ENCODE measurements at regions not wholly inside any gene's neighbourhood (a gene's known extent, or its start where the extent isn't known, plus 50 kb on each side); places are given as distances from the start of the nearest gene placed in this dataset.

DNA sequence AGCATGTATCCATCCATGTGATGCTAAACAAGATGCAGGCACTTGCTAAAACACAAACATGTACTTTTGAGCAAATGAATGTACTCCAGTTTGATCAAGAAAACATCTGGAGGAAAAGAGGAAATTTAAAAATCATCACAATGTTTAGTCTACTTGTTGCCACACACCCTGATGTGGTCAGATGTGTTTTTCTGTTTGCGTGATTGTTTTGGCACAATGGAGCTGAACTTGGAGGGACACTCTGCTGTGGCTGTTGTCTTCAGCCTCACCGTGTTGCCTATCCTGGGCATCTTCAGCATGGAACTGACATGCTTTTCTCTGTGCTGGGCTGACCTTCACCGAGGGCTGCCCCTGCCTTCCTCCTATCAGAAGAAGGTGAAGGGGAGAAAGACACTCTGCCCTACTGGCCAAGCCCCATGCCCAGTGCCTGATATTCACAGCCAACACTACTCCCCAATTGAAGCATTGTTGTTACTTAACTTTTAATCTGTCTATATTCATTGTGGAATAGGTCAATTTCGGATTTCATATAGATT lies 268.3 kb upstream of the IGFBP3 start:
- H3K4me3 ChIP-seq (ENCODE audit: low read depth, low read length), result no peak overlapping the region
- no peak for DNase-seq (ENCODE audit: low read depth, low spot score)
- TF ChIP-seq, protein P1, sequence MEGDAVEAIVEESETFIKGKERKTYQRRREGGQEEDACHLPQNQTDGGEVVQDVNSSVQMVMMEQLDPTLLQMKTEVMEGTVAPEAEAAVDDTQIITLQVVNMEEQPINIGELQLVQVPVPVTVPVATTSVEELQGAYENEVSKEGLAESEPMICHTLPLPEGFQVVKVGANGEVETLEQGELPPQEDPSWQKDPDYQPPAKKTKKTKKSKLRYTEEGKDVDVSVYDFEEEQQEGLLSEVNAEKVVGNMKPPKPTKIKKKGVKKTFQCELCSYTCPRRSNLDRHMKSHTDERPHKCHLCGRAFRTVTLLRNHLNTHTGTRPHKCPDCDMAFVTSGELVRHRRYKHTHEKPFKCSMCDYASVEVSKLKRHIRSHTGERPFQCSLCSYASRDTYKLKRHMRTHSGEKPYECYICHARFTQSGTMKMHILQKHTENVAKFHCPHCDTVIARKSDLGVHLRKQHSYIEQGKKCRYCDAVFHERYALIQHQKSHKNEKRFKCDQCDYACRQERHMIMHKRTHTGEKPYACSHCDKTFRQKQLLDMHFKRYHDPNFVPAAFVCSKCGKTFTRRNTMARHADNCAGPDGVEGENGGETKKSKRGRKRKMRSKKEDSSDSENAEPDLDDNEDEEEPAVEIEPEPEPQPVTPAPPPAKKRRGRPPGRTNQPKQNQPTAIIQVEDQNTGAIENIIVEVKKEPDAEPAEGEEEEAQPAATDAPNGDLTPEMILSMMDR (IDR thresholded peaks at IDR 0.05; ENCODE audit: insufficient read depth, low read length, missing control alignments), result no peak
- ChIA-PET CTCF (interaction anchor here (1.6 kb wide), 1 partner anchor 268 kb away, joined by 4 read pairs; no protein-coding TSS in a partner anchor), POLR2A (no interaction called here)

DNA sequence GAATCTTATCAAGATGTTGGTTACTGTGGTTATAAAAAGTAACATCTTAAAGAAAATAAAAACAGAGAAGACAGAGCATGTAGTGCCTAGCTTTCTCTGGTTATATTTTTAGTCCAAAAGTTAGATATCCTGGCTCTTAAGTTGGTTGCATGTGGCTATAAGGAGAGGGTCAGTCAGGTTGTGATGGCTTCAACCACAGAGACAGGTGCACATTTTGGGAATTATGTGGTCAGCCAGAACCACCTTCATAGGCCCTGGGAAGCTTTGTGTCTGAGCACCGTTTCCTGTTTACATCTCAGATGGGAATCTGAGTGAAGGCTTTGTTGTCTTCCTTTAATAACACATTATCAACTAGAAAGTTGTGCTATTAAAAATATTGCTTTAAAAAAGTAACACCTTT lies 265.1 kb upstream of the IGFBP3 start:
- TF ChIP-seq, protein P1 (IDR thresholded peaks at IDR 0.05; ENCODE audit: insufficient read depth, low read length, missing control alignments), result no peak
- no peak for DNase-seq (ENCODE audit: low read depth, low spot score)
- H3K4me3 ChIP-seq (ENCODE audit: low read depth, low read length), result no peak overlapping the region
- CTCF ChIA-PET, result interaction anchor here (1.0 kb wide), 1 partner anchor 263 kb away, joined by 3 read pairs; no protein-coding TSS in a partner anchor
- POLR2A ChIA-PET, result no interaction called here

DNA sequence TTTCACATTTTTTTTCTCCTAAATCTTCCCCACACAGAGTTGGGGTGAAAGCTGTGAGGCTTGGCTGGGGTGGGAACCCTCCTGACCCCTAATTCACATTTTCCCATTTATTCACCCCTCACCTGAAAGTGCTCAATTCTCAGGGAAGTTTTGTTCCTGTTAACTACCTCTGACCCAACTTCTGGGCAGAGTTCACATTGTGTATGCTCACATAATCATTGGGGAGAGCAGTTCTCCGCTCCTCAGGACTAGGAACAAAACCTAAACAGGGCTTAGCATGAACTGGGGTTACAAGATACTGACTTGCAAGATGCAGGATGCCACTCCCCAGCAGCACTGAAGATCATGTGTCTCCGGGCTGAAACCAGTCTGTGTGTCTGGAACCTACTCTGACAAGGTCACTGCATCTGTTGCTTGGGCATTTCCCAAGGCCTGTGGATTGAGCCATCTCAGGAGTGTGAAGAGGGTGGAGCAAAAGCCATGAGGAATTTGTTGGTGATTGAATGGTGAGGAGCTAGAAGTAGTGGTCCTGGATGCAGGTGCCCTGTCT lies 258.1 kb upstream of the IGFBP3 start:
- CTCF ChIA-PET, result interaction anchor here (1.3 kb wide), 1 partner anchor 256 kb away, joined by 3 read pairs; no protein-coding TSS in a partner anchor
- POLR2A ChIA-PET, result no interaction called here
- TF ChIP-seq, protein P1 (IDR thresholded peaks at IDR 0.05; ENCODE audit: insufficient read depth, low read length, missing control alignments), result no peak
- DNase-seq (ENCODE audit: low read depth, low spot score), result no peak
- no peak overlapping the region for H3K4me3 ChIP-seq (ENCODE audit: low read depth, low read length)

DNA sequence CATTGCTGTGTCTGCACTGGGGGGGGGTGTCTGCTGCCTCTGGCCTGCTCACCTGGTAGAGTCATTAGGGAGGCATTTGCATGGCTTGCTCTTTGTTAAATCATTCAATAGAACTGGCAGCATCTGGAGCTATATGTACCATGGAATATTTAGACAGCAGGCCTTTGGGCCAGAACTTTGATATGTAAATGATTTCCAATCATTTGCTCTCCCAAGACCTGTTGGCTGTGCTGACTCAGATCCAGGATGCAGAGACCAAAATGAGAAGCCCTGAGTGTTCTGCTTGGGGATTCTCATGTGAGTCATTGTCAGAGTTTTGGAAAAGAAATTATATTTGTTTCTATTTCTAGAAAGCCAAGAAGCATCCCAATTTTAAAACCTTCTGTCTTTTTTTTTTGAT lies 257.6 kb upstream of the IGFBP3 start:
- POLR2A ChIA-PET, result no interaction called here
- no peak overlapping the region for H3K4me3 ChIP-seq (ENCODE audit: low read depth, low read length)
- CTCF ChIA-PET, result interaction anchor here (1.3 kb wide), 1 partner anchor 256 kb away, joined by 3 read pairs; no protein-coding TSS in a partner anchor
- TF ChIP-seq, protein P1 (IDR thresholded peaks at IDR 0.05; ENCODE audit: insufficient read depth, low read length, missing control alignments), result no peak
- no peak for DNase-seq (ENCODE audit: low read depth, low spot score)

DNA sequence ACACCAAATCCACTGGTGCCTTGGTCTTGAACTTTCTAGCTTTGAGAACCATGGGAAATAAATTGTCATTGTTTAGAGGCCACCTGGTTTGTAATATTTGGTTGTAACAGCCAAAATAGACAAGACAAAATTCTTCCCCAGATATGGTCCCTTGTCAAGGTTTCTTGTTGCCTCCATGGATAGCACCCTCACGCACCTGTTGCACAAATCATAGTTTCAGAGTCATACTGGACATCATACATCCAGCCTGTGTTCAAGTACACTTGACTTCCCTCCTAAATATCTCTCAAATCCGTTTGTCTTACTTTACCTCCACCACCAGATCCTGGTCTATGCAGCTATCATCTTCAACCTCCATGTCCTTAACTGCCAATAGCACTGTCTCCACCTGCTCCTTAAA lies 256.7 kb upstream of the IGFBP3 start:
- ChIA-PET POLR2A (no interaction called here), CTCF (interaction anchor here (0.7 to 1.0 kb wide), 2 partner anchors 255 to 256 kb away, joined by 3 read pairs; no protein-coding TSS in a partner anchor)
- H3K4me3 ChIP-seq (ENCODE audit: low read depth, low read length), result no peak overlapping the region
- TF ChIP-seq, protein P1 (IDR thresholded peaks at IDR 0.05; ENCODE audit: insufficient read depth, low read length, missing control alignments), result no peak
- DNase-seq (ENCODE audit: low read depth, low spot score), result no peak

DNA sequence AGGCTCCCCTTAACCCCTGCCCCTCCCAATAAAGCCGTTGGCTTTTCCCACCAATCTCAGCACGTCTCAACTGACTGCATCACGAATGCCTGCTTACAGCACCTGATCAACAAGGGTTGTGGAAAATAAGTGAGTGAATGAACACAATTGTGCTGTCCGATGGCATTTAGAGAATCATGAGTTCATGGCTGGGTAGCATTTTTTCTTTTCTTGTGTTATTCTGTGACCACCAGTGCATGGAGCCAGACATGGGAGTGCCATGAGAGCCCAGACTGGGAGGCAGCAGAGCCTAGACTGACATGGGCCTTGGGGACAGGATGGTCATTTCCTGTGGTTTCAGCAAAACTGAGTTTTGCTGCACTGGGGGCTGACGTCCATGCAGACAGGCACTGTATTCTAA lies 254.1 kb upstream of the IGFBP3 start:
- H3K4me3 ChIP-seq (ENCODE audit: low read depth, low read length), result no peak overlapping the region
- no peak for DNase-seq (ENCODE audit: low read depth, low spot score)
- TF ChIP-seq, protein P1 (IDR thresholded peaks at IDR 0.05; ENCODE audit: insufficient read depth, low read length, missing control alignments), result no peak
- POLR2A ChIA-PET, result no interaction called here
- CTCF ChIA-PET, result no interaction called here

Measured in AG04449 (cell line).